ENCODE measurements at regions not wholly inside any gene's neighbourhood (a gene's known extent, or its start where the extent isn't known, plus 50 kb on each side); places are given as distances from the start of the nearest gene placed in this dataset.

GRCh38 chr2:194095359-194095758, 1561.7 kb upstream of the SLC39A10 start:
- DNase-seq = no peak
- no peaks in the 10 kb centered on the region for H3K79me1 ChIP-seq (replicated peaks; ENCODE audit: low read length, poor library complexity, severe bottlenecking)
- H3K14ac ChIP-seq (ENCODE audit: low read length in 2 of 2) = no peak overlapping the region
- H2BK12ac ChIP-seq (ENCODE audit: low read length in 2 of 2) = no peak overlapping the region
- no peak overlapping the region for H2BK5ac ChIP-seq (ENCODE audit: low read depth, low read length, poor library complexity, severe bottlenecking)
- H4K8ac ChIP-seq (ENCODE audit: low read length) = no peak overlapping the region
- H2BK120ac ChIP-seq (ENCODE audit: low read depth, low read length) = no peak overlapping the region
- H3K4me3 ChIP-seq (ENCODE audit: insufficient read depth in 1 of 2, low read depth in 1 of 2, low read length in 2 of 2) = no peak overlapping the region
- no peak overlapping the region for H3K23ac ChIP-seq (ENCODE audit: low read length in 2 of 2)
- peaks cover 0 to 3% of the 10 kb centered on the region in 2 experiments for H3K36me3 ChIP-seq (ENCODE audit: control insufficient read depth in 1 of 2, insufficient read depth in 2 of 2, low read depth in 1 of 2, low read length in 2 of 2)
- no peak overlapping the region for H2BK15ac ChIP-seq (ENCODE audit: low read depth, poor library complexity, severe bottlenecking)
- H3K4me1 ChIP-seq (ENCODE audit: control insufficient read depth, insufficient read depth, low read depth, low read length) = no peaks in the 10 kb centered on the region
- H2AFZ ChIP-seq (ENCODE audit: low read depth, low read length) = no peak overlapping the region
- H3K27me3 ChIP-seq (ENCODE audit: control insufficient read depth in 1 of 2, insufficient read depth in 1 of 2, low read length in 2 of 2) = no peaks in the 10 kb centered on the region
- H3K9ac ChIP-seq (ENCODE audit: low read length) = no peak overlapping the region
- no peaks in the 10 kb centered on the region for H3K9me3 ChIP-seq (ENCODE audit: control insufficient read depth, low read length)
- H3K4ac ChIP-seq (ENCODE audit: low read depth in 1 of 2, low read length in 2 of 2) = no peak overlapping the region
- H2AK5ac ChIP-seq (ENCODE audit: low read length, severe bottlenecking) = no peak overlapping the region
- H3K27ac ChIP-seq (ENCODE audit: low read length, poor library complexity, severe bottlenecking) = no peak overlapping the region
- 80% methylated on average over 1 of the region's 1 CpG for WGBS
- no peak overlapping the region for H3K4me2 ChIP-seq (ENCODE audit: low read length, poor library complexity, severe bottlenecking)
- H4K91ac ChIP-seq (ENCODE audit: low read length) = no peak overlapping the region
- H3K18ac ChIP-seq (ENCODE audit: low read depth in 1 of 2, low read length in 2 of 2) = no peak overlapping the region

GRCh38 chr2:194090251-194090905, 1566.6 kb upstream of the SLC39A10 start:
- Histone ChIP-seq H3K27me3 (ENCODE audit: control insufficient read depth in 1 of 2, insufficient read depth in 1 of 2, low read length in 2 of 2) (no peaks in the 10 kb centered on the region), H2BK12ac (ENCODE audit: low read length in 2 of 2) (no peak overlapping the region), H3K4me3 (ENCODE audit: insufficient read depth in 1 of 2, low read depth in 1 of 2, low read length in 2 of 2) (no peak overlapping the region), H2AK5ac (ENCODE audit: low read length, severe bottlenecking) (no peak overlapping the region), H3K9me3 (ENCODE audit: control insufficient read depth, low read length) (no peaks in the 10 kb centered on the region), H3K9ac (ENCODE audit: low read length) (no peak overlapping the region), H3K23ac (ENCODE audit: low read length in 2 of 2) (no peak overlapping the region), H2BK15ac (ENCODE audit: low read depth, poor library complexity, severe bottlenecking) (no peak overlapping the region), H3K18ac (ENCODE audit: low read depth in 1 of 2, low read length in 2 of 2) (no peak overlapping the region), H3K27ac (ENCODE audit: low read length, poor library complexity, severe bottlenecking) (no peak overlapping the region), H3K36me3 (ENCODE audit: control insufficient read depth in 1 of 2, insufficient read depth in 2 of 2, low read depth in 1 of 2, low read length in 2 of 2) (peaks cover 0 to 3% of the 10 kb centered on the region in 2 experiments), H2BK5ac (ENCODE audit: low read depth, low read length, poor library complexity, severe bottlenecking) (no peak overlapping the region), H3K4me1 (ENCODE audit: control insufficient read depth, insufficient read depth, low read depth, low read length) (no peaks in the 10 kb centered on the region), H3K14ac (ENCODE audit: low read length in 2 of 2) (no peak overlapping the region), H2BK120ac (ENCODE audit: low read depth, low read length) (no peak overlapping the region), H4K91ac (ENCODE audit: low read length) (no peak overlapping the region), H3K4ac (ENCODE audit: low read depth in 1 of 2, low read length in 2 of 2) (no peak overlapping the region), H3K4me2 (ENCODE audit: low read length, poor library complexity, severe bottlenecking) (no peak overlapping the region), H2AFZ (ENCODE audit: low read depth, low read length) (no peak overlapping the region), H4K8ac (ENCODE audit: low read length) (no peak overlapping the region), H3K79me1 (replicated peaks; ENCODE audit: low read length, poor library complexity, severe bottlenecking) (no peaks in the 10 kb centered on the region)
- 95% methylated on average over 27 of the region's 32 CpGs for WGBS
- DNase-seq = no peak

GRCh38 chr2:194087089-194087958, 1569.7 kb upstream of the SLC39A10 start:
- no peaks in the 10 kb centered on the region for H3K79me1 ChIP-seq (replicated peaks; ENCODE audit: low read length, poor library complexity, severe bottlenecking)
- no peak overlapping the region for H3K27ac ChIP-seq (ENCODE audit: low read length, poor library complexity, severe bottlenecking)
- no peak for DNase-seq
- H2AFZ ChIP-seq (ENCODE audit: low read depth, low read length) = no peak overlapping the region
- H3K36me3 ChIP-seq (ENCODE audit: control insufficient read depth in 1 of 2, insufficient read depth in 2 of 2, low read depth in 1 of 2, low read length in 2 of 2) = peaks cover 0 to 3% of the 10 kb centered on the region in 2 experiments
- no peak overlapping the region for H4K91ac ChIP-seq (ENCODE audit: low read length)
- no peak overlapping the region for H2BK5ac ChIP-seq (ENCODE audit: low read depth, low read length, poor library complexity, severe bottlenecking)
- H3K27me3 ChIP-seq (ENCODE audit: control insufficient read depth in 1 of 2, insufficient read depth in 1 of 2, low read length in 2 of 2) = no peaks in the 10 kb centered on the region
- no peak overlapping the region for H4K8ac ChIP-seq (ENCODE audit: low read length)
- H3K9ac ChIP-seq (ENCODE audit: low read length) = no peak overlapping the region
- H2BK15ac ChIP-seq (ENCODE audit: low read depth, poor library complexity, severe bottlenecking) = no peak overlapping the region
- no peak overlapping the region for H3K14ac ChIP-seq (ENCODE audit: low read length in 2 of 2)
- WGBS = 74% methylated on average over 2 of the region's 2 CpGs
- H2BK120ac ChIP-seq (ENCODE audit: low read depth, low read length) = no peak overlapping the region
- H3K9me3 ChIP-seq (ENCODE audit: control insufficient read depth, low read length) = no peaks in the 10 kb centered on the region
- H3K18ac ChIP-seq (ENCODE audit: low read depth in 1 of 2, low read length in 2 of 2) = no peak overlapping the region
- H3K4me3 ChIP-seq (ENCODE audit: insufficient read depth in 1 of 2, low read depth in 1 of 2, low read length in 2 of 2) = no peak overlapping the region
- no peak overlapping the region for H2AK5ac ChIP-seq (ENCODE audit: low read length, severe bottlenecking)
- no peak overlapping the region for H3K4me2 ChIP-seq (ENCODE audit: low read length, poor library complexity, severe bottlenecking)
- no peak overlapping the region for H2BK12ac ChIP-seq (ENCODE audit: low read length in 2 of 2)
- H3K4me1 ChIP-seq (ENCODE audit: control insufficient read depth, insufficient read depth, low read depth, low read length) = no peaks in the 10 kb centered on the region
- H3K4ac ChIP-seq (ENCODE audit: low read depth in 1 of 2, low read length in 2 of 2) = no peak overlapping the region
- no peak overlapping the region for H3K23ac ChIP-seq (ENCODE audit: low read length in 2 of 2)

GRCh38 chr2:194086129-194086528, 1570.9 kb upstream of the SLC39A10 start:
- Histone ChIP-seq H2BK120ac (ENCODE audit: low read depth, low read length) (no peak overlapping the region), H3K4me3 (ENCODE audit: insufficient read depth in 1 of 2, low read depth in 1 of 2, low read length in 2 of 2) (no peak overlapping the region), H2BK5ac (ENCODE audit: low read depth, low read length, poor library complexity, severe bottlenecking) (no peak overlapping the region), H3K27ac (ENCODE audit: low read length, poor library complexity, severe bottlenecking) (no peak overlapping the region), H2BK15ac (ENCODE audit: low read depth, poor library complexity, severe bottlenecking) (no peak overlapping the region), H3K23ac (ENCODE audit: low read length in 2 of 2) (no peak overlapping the region), H3K4ac (ENCODE audit: low read depth in 1 of 2, low read length in 2 of 2) (no peak overlapping the region), H2AFZ (ENCODE audit: low read depth, low read length) (no peak overlapping the region), H3K18ac (ENCODE audit: low read depth in 1 of 2, low read length in 2 of 2) (no peak overlapping the region), H3K9ac (ENCODE audit: low read length) (no peak overlapping the region), H3K14ac (ENCODE audit: low read length in 2 of 2) (no peak overlapping the region), H3K4me1 (ENCODE audit: control insufficient read depth, insufficient read depth, low read depth, low read length) (no peaks in the 10 kb centered on the region), H3K36me3 (ENCODE audit: control insufficient read depth in 1 of 2, insufficient read depth in 2 of 2, low read depth in 1 of 2, low read length in 2 of 2) (peaks cover 0 to 3% of the 10 kb centered on the region in 2 experiments), H4K91ac (ENCODE audit: low read length) (no peak overlapping the region), H3K27me3 (ENCODE audit: control insufficient read depth in 1 of 2, insufficient read depth in 1 of 2, low read length in 2 of 2) (no peaks in the 10 kb centered on the region), H3K4me2 (ENCODE audit: low read length, poor library complexity, severe bottlenecking) (no peak overlapping the region), H4K8ac (ENCODE audit: low read length) (no peak overlapping the region), H3K79me1 (replicated peaks; ENCODE audit: low read length, poor library complexity, severe bottlenecking) (no peaks in the 10 kb centered on the region), H3K9me3 (ENCODE audit: control insufficient read depth, low read length) (no peaks in the 10 kb centered on the region), H2AK5ac (ENCODE audit: low read length, severe bottlenecking) (no peak overlapping the region), H2BK12ac (ENCODE audit: low read length in 2 of 2) (no peak overlapping the region)
- 43% methylated on average over 1 of the region's 1 CpG for WGBS
- DNase-seq = no peak
